HG03097 (cell line): ENCODE measurements at regions not wholly inside any gene's neighbourhood (a gene's known extent, or its start where the extent isn't known, plus 50 kb on each side); places are given as distances from the start of the nearest gene placed in this dataset.

Source experiments
- ATAC-seq: cut with Tn5 transposase; IDR thresholded peaks from one replicate; pipeline ENCODE4 v1.9.1; 2021; ENCODE audit not compliant: unreplicated experiment, low FRiP score

DNA sequence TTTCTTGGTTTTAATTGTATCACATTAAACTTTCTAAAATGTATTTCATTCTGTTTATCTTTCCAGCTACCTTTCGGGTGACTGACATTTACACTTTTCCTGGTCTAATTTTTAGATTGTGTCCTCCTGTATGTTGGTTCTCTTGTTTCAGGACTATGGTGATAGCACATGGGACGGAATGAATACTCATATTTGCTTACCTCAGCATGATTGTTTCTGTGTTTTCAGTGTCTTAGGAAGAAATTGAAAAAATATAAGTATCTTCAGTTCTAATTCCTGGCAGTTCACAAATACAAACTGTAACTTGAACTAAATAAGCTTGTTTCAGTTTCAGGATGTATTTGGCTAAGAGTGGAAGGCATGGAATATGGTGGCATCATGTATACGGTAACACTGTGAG lies 80.1 kb upstream of the ROBO1 start:
- ATAC-seq: no peak

DNA sequence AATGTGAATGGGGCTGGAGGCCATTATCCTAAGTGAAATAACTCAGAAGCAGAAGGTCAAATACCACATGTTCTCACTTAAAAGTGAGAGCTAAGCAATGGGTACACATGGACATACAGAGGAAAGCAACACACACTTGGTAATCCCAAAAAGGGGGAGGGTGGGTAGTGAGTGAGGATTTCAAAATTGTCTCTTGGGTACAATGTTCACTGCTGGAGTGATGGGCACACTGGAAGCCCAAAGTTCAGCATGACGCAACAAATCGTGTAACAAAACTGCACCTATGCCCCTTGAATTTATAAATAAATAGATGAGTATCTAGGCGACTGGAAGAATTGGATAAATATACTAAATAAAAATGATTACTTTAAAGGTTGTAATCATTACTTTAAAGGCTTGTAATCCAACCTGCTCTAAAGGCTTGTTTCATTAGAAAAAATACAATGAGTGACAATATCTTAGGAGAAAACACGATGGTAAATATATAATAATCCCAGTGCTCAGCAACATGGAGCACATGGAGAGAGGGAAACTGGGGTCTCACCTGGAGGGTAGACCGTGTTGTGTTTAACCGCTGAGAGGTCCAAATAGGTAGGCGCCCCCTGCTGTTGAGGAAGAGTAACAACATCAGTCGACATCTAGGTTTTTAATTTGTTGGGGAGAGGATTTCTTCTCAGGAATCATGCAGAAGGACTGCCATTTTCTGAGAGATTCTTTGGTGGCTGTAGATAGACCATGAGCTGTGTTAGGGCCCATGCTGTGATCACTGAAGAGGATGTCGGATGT lies 78.5 kb upstream of the ROBO1 start:
- ATAC-seq: no peak

DNA sequence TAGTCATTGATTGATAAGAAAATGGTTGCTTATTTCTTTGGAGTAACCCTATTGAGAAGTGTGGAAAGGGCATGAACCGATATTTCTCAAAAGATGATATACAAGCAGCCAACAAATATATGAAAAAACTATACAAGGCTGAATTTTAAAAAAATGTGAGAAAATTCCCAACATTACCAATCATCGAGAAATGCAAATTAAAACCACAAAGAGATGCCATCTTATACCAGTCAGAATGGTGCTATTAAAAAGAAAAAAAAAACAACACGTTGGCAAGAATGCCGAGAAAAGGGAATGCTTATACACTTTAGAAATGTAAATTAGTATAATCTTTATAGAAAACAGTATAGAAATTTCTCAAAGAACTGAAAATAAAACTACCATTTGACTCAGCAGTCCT lies 77.7 kb upstream of the ROBO1 start:
- no peak for ATAC-seq

DNA sequence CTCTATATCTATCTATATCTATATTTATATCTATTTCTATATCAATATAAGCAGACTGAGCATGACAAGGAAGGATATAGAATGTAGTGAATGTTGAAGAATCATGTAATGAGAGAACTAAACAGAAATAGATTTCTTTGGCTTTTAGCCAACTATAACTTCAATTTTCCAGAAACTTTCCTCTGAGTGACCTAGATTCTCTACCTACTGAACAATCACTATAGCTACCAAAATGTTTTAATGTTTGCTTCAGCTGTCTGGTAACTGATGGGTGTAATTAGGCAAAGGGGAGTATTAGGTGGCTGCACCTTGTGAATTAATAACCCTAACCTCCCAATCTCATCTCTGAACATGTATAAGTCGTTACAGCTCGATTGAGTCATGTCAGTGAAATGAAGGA lies 76.4 kb upstream of the ROBO1 start:
- ATAC-seq: no peak

DNA sequence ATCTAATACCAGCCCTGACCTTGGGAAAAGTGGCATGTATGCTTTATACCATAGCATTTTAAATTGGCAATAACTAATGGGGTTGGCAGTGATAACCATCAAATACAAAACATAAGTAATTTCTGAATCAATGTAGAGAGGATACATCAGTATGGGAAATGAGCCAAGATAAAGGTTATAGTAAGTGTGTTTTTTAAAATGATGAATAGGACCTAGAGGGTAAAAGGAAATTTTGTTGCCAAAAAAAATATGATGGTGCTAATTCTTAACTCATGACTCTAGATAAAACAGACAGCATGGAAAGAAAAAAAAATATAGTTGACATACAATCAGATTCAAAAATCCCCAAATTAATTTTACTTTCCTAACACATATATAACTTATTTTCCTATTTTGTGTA lies 75.4 kb upstream of the ROBO1 start:
- no peak for ATAC-seq

DNA sequence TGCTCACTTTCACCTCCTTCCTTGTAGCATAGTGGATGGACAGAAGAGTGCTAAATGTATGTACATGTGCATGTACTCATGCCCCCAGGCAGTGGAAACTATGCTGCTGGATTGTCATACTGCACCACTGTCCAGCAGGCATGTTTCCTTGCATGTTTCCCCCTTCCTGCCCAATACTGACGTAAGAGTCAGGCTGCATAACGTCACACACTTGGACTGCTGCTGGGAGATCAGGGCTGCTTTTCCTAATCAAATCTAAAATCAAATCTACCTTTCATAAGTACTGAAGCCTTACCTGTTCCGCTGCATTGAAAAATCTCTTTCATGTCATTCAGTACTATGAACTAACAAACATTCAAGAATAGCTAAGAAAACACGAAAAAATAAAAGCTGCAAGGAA lies 67.9 kb upstream of the ROBO1 start:
- ATAC-seq: no peak

DNA sequence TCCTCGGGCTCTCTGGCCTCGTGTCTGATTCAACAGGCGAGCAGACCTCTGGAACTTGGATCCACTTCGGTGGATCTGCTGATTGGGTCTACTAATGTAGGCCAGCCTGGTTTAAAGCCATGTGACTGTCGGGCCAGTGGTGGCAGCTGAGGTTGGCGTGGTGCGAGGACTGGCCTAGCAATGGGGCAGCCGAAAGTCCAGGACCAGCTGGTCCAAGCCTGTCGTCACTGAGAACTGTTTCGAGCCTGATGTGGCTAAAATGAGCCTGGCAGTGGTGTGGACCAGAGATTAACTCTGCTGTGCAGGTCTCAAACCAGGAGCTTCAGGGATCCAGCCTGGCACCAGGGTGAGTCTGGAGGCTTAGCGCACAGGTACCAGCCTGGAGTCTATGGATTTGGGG lies 56.4 kb upstream of the ROBO1 start:
- ATAC-seq: no peak

DNA sequence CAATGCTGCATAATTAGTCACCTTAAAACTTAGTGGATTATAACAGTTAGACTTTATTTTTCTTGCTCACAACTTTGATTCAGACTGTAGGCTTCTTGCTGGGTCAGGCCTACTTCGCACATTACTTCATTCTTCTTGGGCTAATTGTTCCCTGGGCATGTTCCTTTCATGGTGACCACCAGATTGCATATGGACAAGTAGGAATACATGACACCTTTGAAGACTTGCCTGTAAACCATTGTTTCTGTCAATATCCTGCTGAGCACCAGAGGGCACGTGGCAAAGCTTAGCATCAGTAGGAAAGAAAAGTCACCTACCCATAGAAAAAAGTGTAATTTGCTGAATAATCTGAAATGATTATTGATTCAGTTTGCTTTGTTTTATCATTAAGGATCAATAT lies 54.3 kb upstream of the ROBO1 start:
- no peak for ATAC-seq

DNA sequence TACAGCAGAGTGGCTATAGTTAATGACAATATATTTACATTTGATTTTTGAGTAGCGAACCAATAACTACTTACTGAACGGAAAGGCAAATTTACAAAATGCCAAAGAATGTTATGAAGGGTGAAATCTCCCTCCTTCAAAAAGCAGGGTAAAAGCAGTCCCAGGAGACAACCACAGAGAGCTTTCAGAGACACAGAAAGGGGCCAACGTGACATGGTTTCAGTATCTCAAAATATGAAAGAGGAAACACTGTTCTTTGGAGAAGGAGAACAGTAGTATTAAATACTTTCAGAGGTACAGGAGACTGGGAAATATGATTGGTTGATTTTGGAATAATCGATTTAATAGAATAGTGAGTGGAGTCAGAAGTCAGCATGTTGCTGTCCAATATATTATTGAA lies 52.3 kb upstream of the ROBO1 start:
- ATAC-seq: no peak

DNA sequence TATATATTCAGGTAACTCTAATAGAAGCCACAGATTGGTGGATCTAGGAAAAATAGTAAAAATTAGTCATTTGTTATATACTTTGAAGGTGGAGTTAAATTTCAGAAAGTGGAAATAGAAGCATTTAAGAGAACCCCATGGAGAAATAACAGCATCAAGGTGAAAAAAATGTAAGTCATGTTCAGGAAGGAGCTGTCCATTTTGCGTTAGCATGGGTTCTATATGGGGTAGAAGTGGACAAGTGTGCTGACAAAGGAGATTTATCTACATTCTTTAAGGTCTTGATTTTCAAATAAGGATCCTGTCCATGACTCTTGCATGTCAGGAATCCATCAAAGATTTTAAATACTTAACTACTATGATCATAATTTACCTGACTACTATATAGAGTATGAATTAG lies 50.2 kb upstream of the ROBO1 start:
- no peak for ATAC-seq
